ENCODE measurements at regions not wholly inside any gene's neighbourhood (a gene's known extent, or its start where the extent isn't known, plus 50 kb on each side); places are given as distances from the start of the nearest gene placed in this dataset.

GRCh38 chr15:99842071-99842470 is 108.8 kb upstream of the LYSMD4 start:
- Histone ChIP-seq H3K79me2 (ENCODE audit: insufficient read depth, low read length) (no peaks in the 10 kb centered on the region), H4K20me1 (ENCODE audit: insufficient read depth, low read length) (no peaks in the 10 kb centered on the region), H3K27ac (ENCODE audit: low read length) (no peak overlapping the region), H3K9me3 (ENCODE audit: insufficient read depth, low read length, severe bottlenecking) (no peaks in the 10 kb centered on the region), H3K4me1 (ENCODE audit: insufficient read depth, low read length) (no peaks in the 10 kb centered on the region), H3K4me3 (ENCODE audit: low read depth in 1 of 2, low read length in 2 of 2) (no peak overlapping the region), H3K27me3 (ENCODE audit: insufficient read depth, low read length, poor library complexity) (no peaks in the 10 kb centered on the region), H3K36me3 (ENCODE audit: insufficient read depth, low read length) (peaks cover 10% of the 10 kb centered on the region; the same call in 1 of the 2 replicates), H3K4me2 (ENCODE audit: insufficient read depth, low read length) (no peak overlapping the region), H3K9ac (ENCODE audit: low read depth, low read length) (no peak overlapping the region), H2AFZ (ENCODE audit: low read depth, low read length) (no peak overlapping the region)
- DNase-seq (no peak), ATAC-seq (ENCODE audit: insufficient read depth, low read depth) (no peak)
- no peak for TF ChIP-seq CTCF (IDR thresholded peaks at IDR 0.05; ENCODE audit: borderline replicate concordance, extremely low read depth, low read length, poor library complexity, severe bottlenecking)
- no peak for TF ChIP-seq EZH2 (IDR thresholded peaks at IDR 0.05; ENCODE audit: borderline replicate concordance, low read depth, low read length, severe bottlenecking)

GRCh38 chr15:99826157-99826780 is 93.0 kb upstream of the LYSMD4 start:
- Histone ChIP-seq H3K4me3 (ENCODE audit: low read depth in 1 of 2, low read length in 2 of 2) (no peak overlapping the region), H3K36me3 (ENCODE audit: insufficient read depth, low read length) (peaks cover 23% of the 10 kb centered on the region; the same call in 1 of the 2 replicates), H3K27me3 (ENCODE audit: insufficient read depth, low read length, poor library complexity) (no peaks in the 10 kb centered on the region), H3K4me1 (ENCODE audit: insufficient read depth, low read length) (no peaks in the 10 kb centered on the region), H3K9me3 (ENCODE audit: insufficient read depth, low read length, severe bottlenecking) (no peaks in the 10 kb centered on the region), H3K79me2 (ENCODE audit: insufficient read depth, low read length) (no peaks in the 10 kb centered on the region), H3K27ac (ENCODE audit: low read length) (no peak overlapping the region), H4K20me1 (ENCODE audit: insufficient read depth, low read length) (no peaks in the 10 kb centered on the region), H3K9ac (ENCODE audit: low read depth, low read length) (no peak overlapping the region), H3K4me2 (ENCODE audit: insufficient read depth, low read length) (no peak overlapping the region), H2AFZ (ENCODE audit: low read depth, low read length) (no peak overlapping the region)
- ATAC-seq (ENCODE audit: insufficient read depth, low read depth): no peak
- no peak for DNase-seq
- TF ChIP-seq CTCF (IDR thresholded peaks at IDR 0.05; ENCODE audit: borderline replicate concordance, extremely low read depth, low read length, poor library complexity, severe bottlenecking) (no peak), EZH2 (IDR thresholded peaks at IDR 0.05; ENCODE audit: borderline replicate concordance, low read depth, low read length, severe bottlenecking) (no peak)

GRCh38 chr15:99823346-99823745 is 90.1 kb upstream of the LYSMD4 start:
- DNase-seq: no peak
- H3K4me2 ChIP-seq (ENCODE audit: insufficient read depth, low read length): no peak overlapping the region
- peaks cover 27% of the 10 kb centered on the region; the same call in 1 of the 2 replicates for H3K36me3 ChIP-seq (ENCODE audit: insufficient read depth, low read length)
- no peaks in the 10 kb centered on the region for H3K4me1 ChIP-seq (ENCODE audit: insufficient read depth, low read length)
- H4K20me1 ChIP-seq (ENCODE audit: insufficient read depth, low read length): no peaks in the 10 kb centered on the region
- H3K9ac ChIP-seq (ENCODE audit: low read depth, low read length): no peak overlapping the region
- H2AFZ ChIP-seq (ENCODE audit: low read depth, low read length): no peak overlapping the region
- H3K27ac ChIP-seq (ENCODE audit: low read length): no peak overlapping the region
- H3K9me3 ChIP-seq (ENCODE audit: insufficient read depth, low read length, severe bottlenecking): no peaks in the 10 kb centered on the region
- H3K4me3 ChIP-seq (ENCODE audit: low read depth in 1 of 2, low read length in 2 of 2): no peak overlapping the region
- no peaks in the 10 kb centered on the region for H3K79me2 ChIP-seq (ENCODE audit: insufficient read depth, low read length)
- no peaks in the 10 kb centered on the region for H3K27me3 ChIP-seq (ENCODE audit: insufficient read depth, low read length, poor library complexity)
- ATAC-seq (ENCODE audit: insufficient read depth, low read depth): no peak
- TF ChIP-seq EZH2 (IDR thresholded peaks at IDR 0.05; ENCODE audit: borderline replicate concordance, low read depth, low read length, severe bottlenecking) (no peak), CTCF (IDR thresholded peaks at IDR 0.05; ENCODE audit: borderline replicate concordance, extremely low read depth, low read length, poor library complexity, severe bottlenecking) (no peak)
